ENCODE measurements at regions not wholly inside any gene's neighbourhood (a gene's known extent, or its start where the extent isn't known, plus 50 kb on each side); places are given as distances from the start of the nearest gene placed in this dataset.

GRCh38 chr1:60739729-60740128 lies 342.6 kb upstream of the NFIA start:
- TF ChIP-seq EZH2phosphoT487 (IDR thresholded peaks at IDR 0.05; ENCODE audit: low read depth) (no peak), CTCF (IDR thresholded peaks at IDR 0.05; ENCODE audit: low read depth, low read length) (no peak)
- H3K9me3 ChIP-seq (ENCODE audit: insufficient read depth, low read length): no peaks in the 10 kb centered on the region
- no peak overlapping the region for H3K4me3 ChIP-seq (ENCODE audit: low read length)

GRCh38 chr1:60732977-60733401 lies 349.4 kb upstream of the NFIA start:
- peaks cover 10% of the 10 kb centered on the region for H3K4me1 ChIP-seq (ENCODE audit: low read length)
- H4K20me1 ChIP-seq (ENCODE audit: insufficient read depth, low read length): no peaks in the 10 kb centered on the region
- no peak overlapping the region for H3K9ac ChIP-seq (ENCODE audit: low read length)
- no peak for TF ChIP-seq CTCF (IDR thresholded peaks at IDR 0.05; ENCODE audit: low read depth, low read length)
- TF ChIP-seq EZH2phosphoT487 (IDR thresholded peaks at IDR 0.05; ENCODE audit: low read depth): no peak
- H3K9me3 ChIP-seq (ENCODE audit: insufficient read depth, low read length): no peaks in the 10 kb centered on the region
- H3K27me3 ChIP-seq (ENCODE audit: low read depth, low read length): no peaks in the 10 kb centered on the region
- H3K27ac ChIP-seq (ENCODE audit: low read length): no peak overlapping the region
- H3K4me3 ChIP-seq (ENCODE audit: low read length): no peak overlapping the region
- no peak overlapping the region for H2AFZ ChIP-seq (ENCODE audit: low read depth, low read length)
- H3K4me2 ChIP-seq (ENCODE audit: low read length): no peak overlapping the region
- H3K36me3 ChIP-seq (replicated peaks; ENCODE audit: low read depth, low read length): no peaks in the 10 kb centered on the region
- H3K79me2 ChIP-seq (ENCODE audit: low read length): no peaks in the 10 kb centered on the region

More at GRCh38 chr1:60739729-60740128, 342.6 kb upstream of the NFIA start:
- no peak overlapping the region for H3K9ac ChIP-seq (ENCODE audit: low read length)
- H2AFZ ChIP-seq (ENCODE audit: low read depth, low read length): no peak overlapping the region
- H3K79me2 ChIP-seq (ENCODE audit: low read length): no peaks in the 10 kb centered on the region
- H3K4me2 ChIP-seq (ENCODE audit: low read length): no peak overlapping the region
- H3K36me3 ChIP-seq (replicated peaks; ENCODE audit: low read depth, low read length): no peaks in the 10 kb centered on the region
- no peaks in the 10 kb centered on the region for H3K4me1 ChIP-seq (ENCODE audit: low read length)
- H3K27me3 ChIP-seq (ENCODE audit: low read depth, low read length): no peaks in the 10 kb centered on the region
- H4K20me1 ChIP-seq (ENCODE audit: insufficient read depth, low read length): no peaks in the 10 kb centered on the region
- no peak overlapping the region for H3K27ac ChIP-seq (ENCODE audit: low read length)

GRCh38 chr1:60731321-60731720 lies 351.0 kb upstream of the NFIA start:
- no peaks in the 10 kb centered on the region for H3K9me3 ChIP-seq (ENCODE audit: insufficient read depth, low read length)
- peaks cover 22% of the 10 kb centered on the region for H3K4me1 ChIP-seq (ENCODE audit: low read length)
- no peak overlapping the region for H3K4me2 ChIP-seq (ENCODE audit: low read length)
- H3K27me3 ChIP-seq (ENCODE audit: low read depth, low read length): no peaks in the 10 kb centered on the region
- no peaks in the 10 kb centered on the region for H3K36me3 ChIP-seq (replicated peaks; ENCODE audit: low read depth, low read length)
- no peak overlapping the region for H3K9ac ChIP-seq (ENCODE audit: low read length)
- H2AFZ ChIP-seq (ENCODE audit: low read depth, low read length): no peak overlapping the region
- H3K79me2 ChIP-seq (ENCODE audit: low read length): no peaks in the 10 kb centered on the region
- H4K20me1 ChIP-seq (ENCODE audit: insufficient read depth, low read length): no peaks in the 10 kb centered on the region
- no peak overlapping the region for H3K27ac ChIP-seq (ENCODE audit: low read length)
- no peak for TF ChIP-seq EZH2phosphoT487 (IDR thresholded peaks at IDR 0.05; ENCODE audit: low read depth)
- no peak for TF ChIP-seq CTCF (IDR thresholded peaks at IDR 0.05; ENCODE audit: low read depth, low read length)
- no peak overlapping the region for H3K4me3 ChIP-seq (ENCODE audit: low read length)

- Histone ChIP-seq H3K27ac (ENCODE audit: low read length) (no peak overlapping the region), H3K27me3 (ENCODE audit: low read depth, low read length) (no peaks in the 10 kb centered on the region), H3K4me3 (ENCODE audit: low read length) (no peak overlapping the region), H3K4me2 (ENCODE audit: low read length) (no peak overlapping the region), H3K36me3 (replicated peaks; ENCODE audit: low read depth, low read length) (no peaks in the 10 kb centered on the region), H3K9ac (ENCODE audit: low read length) (no peak overlapping the region), H3K79me2 (ENCODE audit: low read length) (no peaks in the 10 kb centered on the region), H2AFZ (ENCODE audit: low read depth, low read length) (no peak overlapping the region), H3K9me3 (ENCODE audit: insufficient read depth, low read length) (no peaks in the 10 kb centered on the region), H3K4me1 (ENCODE audit: low read length) (peaks cover 22% of the 10 kb centered on the region), H4K20me1 (ENCODE audit: insufficient read depth, low read length) (no peaks in the 10 kb centered on the region)
- TF ChIP-seq EZH2phosphoT487 (IDR thresholded peaks at IDR 0.05; ENCODE audit: low read depth): no peak
- TF ChIP-seq CTCF (IDR thresholded peaks at IDR 0.05; ENCODE audit: low read depth, low read length): no peak
Observed at GRCh38 chr1:60727552-60727951, 354.8 kb upstream of the NFIA start.

Data from OCI-LY3 (cell line).